Colonic mucosa (tissue), 4 donors: ENCODE measurements at regions not wholly inside any gene's neighbourhood (a gene's known extent, or its start where the extent isn't known, plus 50 kb on each side); places are given as distances from the start of the nearest gene placed in this dataset.

Experiments
- DNase-seq: peaks from one replicate; pipeline ENCODE4 v3.0.0-alpha.2; 2020
- H3K27ac ChIP-seq: fragments of 200-600 bp; one replicate; pipeline ENCODE4 v1.8.0; 2021
- H3K27me3 ChIP-seq: fragments of 200-600 bp; one replicate; pipeline ENCODE4 v1.8.0; 2021
- H3K36me3 ChIP-seq: fragments of 200-600 bp; one replicate; pipeline ENCODE4 v1.8.0; 2021
- H3K4me1 ChIP-seq: fragments of 200-600 bp; one replicate; pipeline ENCODE4 v1.8.0; 2021; ENCODE audit warnings: mild to moderate bottlenecking
- H3K4me3 ChIP-seq: fragments of 200-600 bp; one replicate; pipeline ENCODE4 v1.8.0; 2021
- H3K9ac ChIP-seq, 2 donors: one replicate each; pipeline ENCODE4 v1.7.0; 2013; ENCODE audit warnings: control low read depth in 2 of 2, low read depth in 2 of 2, low read length in 2 of 2
- H3K9me3 ChIP-seq: fragments of 200-600 bp; one replicate; pipeline ENCODE4 v1.8.0; 2021
- intact Hi-C: fragments of 100-400 bp; cut with DNase I; formaldehyde crosslinking; loops from one replicate; pipeline ENCODE4 v1.14.1; 2022
- TF ChIP-seq, protein P1 (sequence below): fragments of 200-600 bp; IDR thresholded peaks from one replicate; pipeline ENCODE4 v1.8.0; 2022; ENCODE audit warnings: antibody characterized with exemption, mild to moderate bottlenecking
- donor health status: healthy.
- donor health status: DM: no; HTN: no; CAD: no.
- donor health status: DM: no; HTN: no; CAD: no.

DNA sequence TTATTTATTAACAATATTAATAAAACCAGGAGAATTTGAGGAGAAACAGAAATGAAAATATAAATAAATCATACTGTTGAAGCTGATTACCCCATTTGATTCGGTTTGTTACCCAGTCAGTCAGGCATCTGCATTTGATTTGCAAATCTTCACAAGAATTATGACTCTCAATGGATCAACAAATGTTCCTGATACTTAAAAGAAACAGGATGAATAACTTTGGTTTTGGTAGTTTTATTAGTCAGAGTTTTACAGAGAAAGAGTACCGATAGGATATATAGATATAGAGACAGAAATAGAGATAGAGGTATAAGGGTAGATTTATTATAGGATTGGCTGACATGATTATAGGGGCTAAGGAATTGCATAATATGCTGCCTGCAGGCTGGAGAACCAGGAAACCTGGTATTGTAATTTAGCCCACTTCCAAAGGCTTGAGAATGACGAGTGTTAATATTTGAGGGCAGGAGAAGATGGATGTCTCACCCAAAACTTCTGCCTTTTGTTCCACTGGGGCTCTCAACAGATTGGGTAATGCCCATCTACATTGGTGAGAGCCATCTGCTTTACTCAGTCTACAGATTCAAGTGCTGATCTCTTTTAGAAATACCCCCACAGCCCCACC is 241.6 kb upstream of the COL8A1 start:
- TF ChIP-seq, protein P1, sequence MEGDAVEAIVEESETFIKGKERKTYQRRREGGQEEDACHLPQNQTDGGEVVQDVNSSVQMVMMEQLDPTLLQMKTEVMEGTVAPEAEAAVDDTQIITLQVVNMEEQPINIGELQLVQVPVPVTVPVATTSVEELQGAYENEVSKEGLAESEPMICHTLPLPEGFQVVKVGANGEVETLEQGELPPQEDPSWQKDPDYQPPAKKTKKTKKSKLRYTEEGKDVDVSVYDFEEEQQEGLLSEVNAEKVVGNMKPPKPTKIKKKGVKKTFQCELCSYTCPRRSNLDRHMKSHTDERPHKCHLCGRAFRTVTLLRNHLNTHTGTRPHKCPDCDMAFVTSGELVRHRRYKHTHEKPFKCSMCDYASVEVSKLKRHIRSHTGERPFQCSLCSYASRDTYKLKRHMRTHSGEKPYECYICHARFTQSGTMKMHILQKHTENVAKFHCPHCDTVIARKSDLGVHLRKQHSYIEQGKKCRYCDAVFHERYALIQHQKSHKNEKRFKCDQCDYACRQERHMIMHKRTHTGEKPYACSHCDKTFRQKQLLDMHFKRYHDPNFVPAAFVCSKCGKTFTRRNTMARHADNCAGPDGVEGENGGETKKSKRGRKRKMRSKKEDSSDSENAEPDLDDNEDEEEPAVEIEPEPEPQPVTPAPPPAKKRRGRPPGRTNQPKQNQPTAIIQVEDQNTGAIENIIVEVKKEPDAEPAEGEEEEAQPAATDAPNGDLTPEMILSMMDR, result no peak
- no peak for DNase-seq
- intact Hi-C loops, result no loop called here
- no peak overlapping the region for H3K9ac ChIP-seq
- H3K27ac ChIP-seq, result no peak overlapping the region
- no peaks in the 10 kb centered on the region for H3K27me3 ChIP-seq
- no peaks in the 10 kb centered on the region for H3K9me3 ChIP-seq
- H3K4me3 ChIP-seq, result no peak overlapping the region
- no peaks in the 10 kb centered on the region for H3K36me3 ChIP-seq
- no peaks in the 10 kb centered on the region for H3K4me1 ChIP-seq

DNA sequence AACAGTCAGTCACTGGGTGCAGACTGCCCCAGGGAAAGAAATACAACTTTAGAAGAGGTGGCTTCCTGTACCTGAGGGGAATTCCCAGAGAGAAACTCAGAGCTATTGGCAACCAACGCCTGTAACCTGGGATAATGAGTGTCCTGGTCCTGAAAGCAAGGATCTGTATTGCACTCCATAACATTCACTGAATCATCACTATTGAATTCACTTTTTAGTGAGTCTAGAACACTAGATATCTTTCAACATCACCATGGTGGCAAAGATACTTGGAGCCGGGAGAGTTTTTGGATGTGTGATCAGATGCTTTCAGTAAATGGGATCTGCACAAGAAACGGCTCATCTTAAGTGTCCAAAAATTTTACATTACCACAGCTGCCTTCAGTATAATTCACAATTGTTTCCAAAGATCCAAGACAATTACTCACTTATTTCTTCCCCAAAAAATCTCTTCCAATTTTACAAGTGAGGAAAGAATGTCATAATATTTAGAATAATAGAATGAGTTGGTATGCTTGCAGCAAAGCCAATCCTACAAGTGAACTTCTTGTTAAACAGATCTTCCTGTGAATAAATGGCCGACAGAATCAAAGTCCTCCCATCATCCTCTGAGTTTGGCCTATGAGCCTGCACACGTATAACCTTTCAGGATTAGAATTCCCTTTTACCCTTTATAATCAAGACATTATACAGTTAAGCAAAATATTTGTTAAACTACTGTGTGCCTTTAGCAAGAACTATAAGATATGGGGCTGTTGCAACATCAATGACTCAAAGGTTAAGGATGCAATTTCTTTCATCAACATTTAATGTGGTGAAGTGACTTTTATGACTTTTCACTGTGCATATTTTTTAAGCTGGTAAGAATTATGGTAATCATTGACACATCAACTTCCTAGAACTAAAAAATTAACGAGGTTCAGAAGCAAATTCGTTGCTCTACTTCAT is 243.3 kb upstream of the COL8A1 start:
- Histone ChIP-seq H3K4me1 (no peaks in the 10 kb centered on the region), H3K9me3 (no peaks in the 10 kb centered on the region), H3K27ac (no peak overlapping the region), H3K4me3 (no peak overlapping the region), H3K9ac (no peak overlapping the region), H3K27me3 (no peaks in the 10 kb centered on the region), H3K36me3 (no peaks in the 10 kb centered on the region)
- TF ChIP-seq, protein P1, result no peak
- intact Hi-C loops, result no loop called here
- no peak for DNase-seq

DNA sequence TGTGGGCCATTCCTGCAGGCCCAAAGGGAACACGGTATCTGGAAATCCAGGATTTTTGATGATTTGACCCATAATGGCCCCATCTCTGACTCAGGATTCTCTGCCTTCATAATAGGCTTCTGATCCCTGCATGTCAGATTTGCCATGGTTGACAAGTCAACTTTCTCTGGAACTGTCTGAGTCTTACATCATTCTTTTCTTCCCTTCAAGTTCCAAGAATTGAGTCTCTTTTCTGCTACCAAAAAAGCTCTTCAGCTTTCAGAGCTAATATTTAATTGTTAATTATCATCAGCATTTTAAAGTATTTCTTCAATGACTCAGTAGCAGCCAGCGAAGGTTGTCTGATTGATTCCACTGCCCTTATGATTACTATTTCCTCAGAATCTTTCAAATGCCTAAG is 244.4 kb upstream of the COL8A1 start:
- Histone ChIP-seq H3K4me1 (no peaks in the 10 kb centered on the region), H3K9ac (no peak overlapping the region), H3K27ac (no peak overlapping the region), H3K4me3 (no peak overlapping the region), H3K9me3 (no peaks in the 10 kb centered on the region), H3K27me3 (no peaks in the 10 kb centered on the region), H3K36me3 (no peaks in the 10 kb centered on the region)
- intact Hi-C loops, result no loop called here
- TF ChIP-seq, protein P1, result no peak
- DNase-seq, result no peak

DNA sequence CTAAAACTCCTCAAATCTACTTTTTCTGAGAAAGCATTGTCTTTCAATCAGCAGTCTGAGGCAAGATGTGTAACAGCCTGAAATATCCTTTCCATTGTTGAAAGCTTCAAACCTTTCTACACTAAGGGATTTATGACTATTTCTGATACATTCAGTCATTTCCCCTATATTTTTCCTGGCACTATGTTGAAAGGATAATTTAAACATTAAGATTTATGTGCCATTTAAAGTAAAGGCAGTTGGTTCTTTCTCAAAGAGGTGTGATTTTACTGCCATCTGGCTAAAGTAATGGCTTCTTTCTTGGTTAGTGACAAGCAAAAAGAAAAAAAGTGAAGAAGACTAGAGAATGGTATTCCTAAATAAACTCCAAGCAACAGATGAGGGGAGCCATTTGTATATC is 249.6 kb upstream of the COL8A1 start:
- TF ChIP-seq, protein P1, result no peak
- H3K9me3 ChIP-seq, result no peaks in the 10 kb centered on the region
- no peak overlapping the region for H3K4me3 ChIP-seq
- H3K4me1 ChIP-seq, result no peaks in the 10 kb centered on the region
- intact Hi-C loops, result no loop called here
- H3K27me3 ChIP-seq, result no peaks in the 10 kb centered on the region
- H3K36me3 ChIP-seq, result no peaks in the 10 kb centered on the region
- DNase-seq, result no peak
- no peak overlapping the region for H3K9ac ChIP-seq
- no peak overlapping the region for H3K27ac ChIP-seq

DNA sequence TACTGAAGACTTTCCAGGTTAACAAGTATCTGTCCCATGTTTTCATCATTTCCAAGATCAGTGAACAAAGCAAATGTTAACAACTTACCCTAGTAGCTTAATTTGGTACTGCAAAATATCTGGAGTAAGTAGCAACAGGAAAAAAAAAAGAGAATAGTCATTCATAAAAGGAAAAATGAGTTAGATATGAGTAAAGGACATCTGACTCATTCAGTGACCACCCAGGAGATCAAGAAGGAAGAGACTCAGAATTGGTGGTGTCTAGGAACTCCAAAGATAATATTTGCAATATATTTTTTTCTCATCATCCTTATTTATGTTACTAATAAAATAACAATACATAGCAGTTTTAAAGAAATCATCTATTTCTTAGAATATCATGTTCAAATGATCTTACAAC is 253.8 kb upstream of the COL8A1 start:
- Histone ChIP-seq H3K9ac (no peak overlapping the region), H3K27me3 (no peaks in the 10 kb centered on the region), H3K27ac (no peak overlapping the region), H3K4me1 (no peaks in the 10 kb centered on the region), H3K36me3 (no peaks in the 10 kb centered on the region), H3K9me3 (no peaks in the 10 kb centered on the region), H3K4me3 (no peak overlapping the region)
- intact Hi-C loops, result no loop called here
- TF ChIP-seq, protein P1, result no peak
- DNase-seq, result no peak
